ENCODE measurements at regions not wholly inside any gene's neighbourhood (a gene's known extent, or its start where the extent isn't known, plus 50 kb on each side); places are given as distances from the start of the nearest gene placed in this dataset.

DNA sequence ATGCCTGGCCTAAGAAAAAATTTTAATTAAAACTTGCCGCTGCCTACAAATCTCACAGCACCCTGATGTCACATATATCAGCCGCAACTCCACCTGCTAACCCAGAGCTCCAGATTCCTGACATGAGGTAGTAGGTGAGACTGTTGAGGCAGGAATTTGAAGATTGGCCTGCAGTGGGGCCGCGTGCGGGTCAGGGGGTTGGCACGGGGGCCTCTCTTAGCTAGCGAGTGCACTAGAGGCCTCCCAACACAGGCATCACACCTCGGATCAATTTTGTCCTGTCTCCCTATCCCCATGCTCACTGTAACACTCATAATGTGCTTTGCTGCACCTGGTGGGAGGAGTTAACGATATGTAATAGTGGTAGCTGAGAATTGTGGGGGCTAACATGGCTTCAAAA, 349.8 kb downstream of the CDC5L start:
- no peaks in the 10 kb centered on the region for H3K27me3 Mint-ChIP-seq (ENCODE audit: low read depth)
- CTCF ChIA-PET, result interaction anchor here (1.3 kb wide), 1 partner anchor 82 kb away, joined by 3 read pairs; no protein-coding TSS in a partner anchor
- H3K27ac Mint-ChIP-seq, result no peak overlapping the region
- H3K4me3 Mint-ChIP-seq, result no peak overlapping the region
- H3K9me3 Mint-ChIP-seq, result no peaks in the 10 kb centered on the region
- peaks cover 23% of the 10 kb centered on the region for H3K4me1 Mint-ChIP-seq
- no peak for ATAC-seq
- DNase-seq (ENCODE audit: low spot score), result no peak
- POLR2A ChIA-PET, result no interaction called here
- TF ChIP-seq, protein P1, sequence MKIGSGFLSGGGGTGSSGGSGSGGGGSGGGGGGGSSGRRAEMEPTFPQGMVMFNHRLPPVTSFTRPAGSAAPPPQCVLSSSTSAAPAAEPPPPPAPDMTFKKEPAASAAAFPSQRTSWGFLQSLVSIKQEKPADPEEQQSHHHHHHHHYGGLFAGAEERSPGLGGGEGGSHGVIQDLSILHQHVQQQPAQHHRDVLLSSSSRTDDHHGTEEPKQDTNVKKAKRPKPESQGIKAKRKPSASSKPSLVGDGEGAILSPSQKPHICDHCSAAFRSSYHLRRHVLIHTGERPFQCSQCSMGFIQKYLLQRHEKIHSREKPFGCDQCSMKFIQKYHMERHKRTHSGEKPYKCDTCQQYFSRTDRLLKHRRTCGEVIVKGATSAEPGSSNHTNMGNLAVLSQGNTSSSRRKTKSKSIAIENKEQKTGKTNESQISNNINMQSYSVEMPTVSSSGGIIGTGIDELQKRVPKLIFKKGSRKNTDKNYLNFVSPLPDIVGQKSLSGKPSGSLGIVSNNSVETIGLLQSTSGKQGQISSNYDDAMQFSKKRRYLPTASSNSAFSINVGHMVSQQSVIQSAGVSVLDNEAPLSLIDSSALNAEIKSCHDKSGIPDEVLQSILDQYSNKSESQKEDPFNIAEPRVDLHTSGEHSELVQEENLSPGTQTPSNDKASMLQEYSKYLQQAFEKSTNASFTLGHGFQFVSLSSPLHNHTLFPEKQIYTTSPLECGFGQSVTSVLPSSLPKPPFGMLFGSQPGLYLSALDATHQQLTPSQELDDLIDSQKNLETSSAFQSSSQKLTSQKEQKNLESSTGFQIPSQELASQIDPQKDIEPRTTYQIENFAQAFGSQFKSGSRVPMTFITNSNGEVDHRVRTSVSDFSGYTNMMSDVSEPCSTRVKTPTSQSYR (CRISPR knock-in tag; IDR thresholded peaks at IDR 0.05), result no peak
- TF ChIP-seq EMX1 (CRISPR knock-in tag; IDR thresholded peaks at IDR 0.05), result no peak
- no peak for TF ChIP-seq SOX15 (CRISPR knock-in tag; IDR thresholded peaks at IDR 0.05)
- no peak for TF ChIP-seq GTF2I (CRISPR knock-in tag; conservative IDR thresholded peaks at IDR 0.05)
- TF ChIP-seq, protein P2, sequence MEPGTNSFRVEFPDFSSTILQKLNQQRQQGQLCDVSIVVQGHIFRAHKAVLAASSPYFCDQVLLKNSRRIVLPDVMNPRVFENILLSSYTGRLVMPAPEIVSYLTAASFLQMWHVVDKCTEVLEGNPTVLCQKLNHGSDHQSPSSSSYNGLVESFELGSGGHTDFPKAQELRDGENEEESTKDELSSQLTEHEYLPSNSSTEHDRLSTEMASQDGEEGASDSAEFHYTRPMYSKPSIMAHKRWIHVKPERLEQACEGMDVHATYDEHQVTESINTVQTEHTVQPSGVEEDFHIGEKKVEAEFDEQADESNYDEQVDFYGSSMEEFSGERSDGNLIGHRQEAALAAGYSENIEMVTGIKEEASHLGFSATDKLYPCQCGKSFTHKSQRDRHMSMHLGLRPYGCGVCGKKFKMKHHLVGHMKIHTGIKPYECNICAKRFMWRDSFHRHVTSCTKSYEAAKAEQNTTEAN (CRISPR knock-in tag; IDR thresholded peaks at IDR 0.05), result no peak
- no peak for TF ChIP-seq ZBTB21 (CRISPR knock-in tag; IDR thresholded peaks at IDR 0.05; ENCODE audit: borderline replicate concordance)
- TF ChIP-seq IRF2 (CRISPR knock-in tag; IDR thresholded peaks at IDR 0.05; ENCODE audit: borderline replicate concordance, low read depth), result no peak
- TF ChIP-seq, protein P3, sequence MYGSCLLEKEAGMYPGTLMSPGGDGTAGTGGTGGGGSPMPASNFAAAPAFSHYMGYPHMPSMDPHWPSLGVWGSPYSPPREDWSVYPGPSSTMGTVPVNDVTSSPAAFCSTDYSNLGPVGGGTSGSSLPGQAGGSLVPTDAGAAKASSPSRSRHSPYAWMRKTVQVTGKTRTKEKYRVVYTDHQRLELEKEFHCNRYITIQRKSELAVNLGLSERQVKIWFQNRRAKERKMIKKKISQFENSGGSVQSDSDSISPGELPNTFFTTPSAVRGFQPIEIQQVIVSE (CRISPR knock-in tag; IDR thresholded peaks at IDR 0.05; ENCODE audit: borderline replicate concordance), result no peak
- no peak for TF ChIP-seq JUN (CRISPR knock-in tag; IDR thresholded peaks at IDR 0.05)
- TF ChIP-seq ZSCAN18 (CRISPR knock-in tag; IDR thresholded peaks at IDR 0.05), result no peak
- no peak for TF ChIP-seq ZNF416 (CRISPR knock-in tag; IDR thresholded peaks at IDR 0.05)
- TF ChIP-seq, protein P4, sequence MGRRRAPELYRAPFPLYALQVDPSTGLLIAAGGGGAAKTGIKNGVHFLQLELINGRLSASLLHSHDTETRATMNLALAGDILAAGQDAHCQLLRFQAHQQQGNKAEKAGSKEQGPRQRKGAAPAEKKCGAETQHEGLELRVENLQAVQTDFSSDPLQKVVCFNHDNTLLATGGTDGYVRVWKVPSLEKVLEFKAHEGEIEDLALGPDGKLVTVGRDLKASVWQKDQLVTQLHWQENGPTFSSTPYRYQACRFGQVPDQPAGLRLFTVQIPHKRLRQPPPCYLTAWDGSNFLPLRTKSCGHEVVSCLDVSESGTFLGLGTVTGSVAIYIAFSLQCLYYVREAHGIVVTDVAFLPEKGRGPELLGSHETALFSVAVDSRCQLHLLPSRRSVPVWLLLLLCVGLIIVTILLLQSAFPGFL (CRISPR knock-in tag; IDR thresholded peaks at IDR 0.05; ENCODE audit: borderline replicate concordance), result no peak
- TF ChIP-seq E2F5 (CRISPR knock-in tag; IDR thresholded peaks at IDR 0.05), result no peak
- TF ChIP-seq E2F4 (CRISPR knock-in tag; IDR thresholded peaks at IDR 0.05; ENCODE audit: borderline replicate concordance, low read depth), result no peak
- no peak for TF ChIP-seq E2F1 (CRISPR knock-in tag; IDR thresholded peaks at IDR 0.05)
- TF ChIP-seq, protein P5, sequence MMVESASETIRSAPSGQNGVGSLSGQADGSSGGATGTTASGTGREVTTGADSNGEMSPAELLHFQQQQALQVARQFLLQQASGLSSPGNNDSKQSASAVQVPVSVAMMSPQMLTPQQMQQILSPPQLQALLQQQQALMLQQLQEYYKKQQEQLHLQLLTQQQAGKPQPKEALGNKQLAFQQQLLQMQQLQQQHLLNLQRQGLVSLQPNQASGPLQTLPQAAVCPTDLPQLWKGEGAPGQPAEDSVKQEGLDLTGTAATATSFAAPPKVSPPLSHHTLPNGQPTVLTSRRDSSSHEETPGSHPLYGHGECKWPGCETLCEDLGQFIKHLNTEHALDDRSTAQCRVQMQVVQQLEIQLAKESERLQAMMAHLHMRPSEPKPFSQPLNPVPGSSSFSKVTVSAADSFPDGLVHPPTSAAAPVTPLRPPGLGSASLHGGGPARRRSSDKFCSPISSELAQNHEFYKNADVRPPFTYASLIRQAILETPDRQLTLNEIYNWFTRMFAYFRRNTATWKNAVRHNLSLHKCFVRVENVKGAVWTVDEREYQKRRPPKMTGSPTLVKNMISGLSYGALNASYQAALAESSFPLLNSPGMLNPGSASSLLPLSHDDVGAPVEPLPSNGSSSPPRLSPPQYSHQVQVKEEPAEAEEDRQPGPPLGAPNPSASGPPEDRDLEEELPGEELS (CRISPR knock-in tag; IDR thresholded peaks at IDR 0.05), result no peak
- no peak for TF ChIP-seq MXD4 (CRISPR knock-in tag; IDR thresholded peaks at IDR 0.05; ENCODE audit: borderline replicate concordance)
- TF ChIP-seq USF2 (CRISPR knock-in tag; IDR thresholded peaks at IDR 0.05), result no peak
- no peak for TF ChIP-seq CTCF (IDR thresholded peaks at IDR 0.05)
- no peak for TF ChIP-seq NR3C1 (CRISPR knock-in tag; conservative IDR thresholded peaks at IDR 0.05; ENCODE audit: low read depth)
- H3K36me3 Mint-ChIP-seq, result no peaks in the 10 kb centered on the region
